Panc1 (cell line): ENCODE measurements at regions not wholly inside any gene's neighbourhood (a gene's known extent, or its start where the extent isn't known, plus 50 kb on each side); places are given as distances from the start of the nearest gene placed in this dataset.
"Not testable (repeated sequence)": the region's sequence is repeated elsewhere in the genome, so short reads cannot be mapped to it uniquely, and the experiment has no call there.

Experiments
- ATAC-seq: fragments of 200-7000 bp; cut with Tn5 transposase; 2 replicates; pipeline ENCODE4 v1.9.1; 2020; ENCODE audit warnings: mild to moderate bottlenecking, moderate library complexity
- BruUV-seq: library from RNA; stranded (reverse); fragments of 400-500 nt; replicated peaks from 2 replicates; lab custom pipeline; 2021; lab: Mats Ljungman, UMichigan
- CTCF ChIA-PET: fragments of 300-600 bp; sonication (Branson Sonifier 250); formaldehyde crosslinking; loops from one replicate; lab custom pipeline; 2022; ENCODE audit warnings: antibody characterized with exemption; lab: Charles Lee
- POLR2A ChIA-PET: fragments of 300-600 bp; sonication (Branson Sonifier 250); formaldehyde crosslinking; loops from one replicate; lab custom pipeline; 2022; ENCODE audit warnings: antibody characterized with exemption; lab: Charles Lee
- DNase-seq: peaks from one replicate; pipeline ENCODE4 v3.0.0-alpha.2; 2010; ENCODE audit warnings: low read depth, low spot score
- H3K27ac ChIP-seq: 2 replicates; pipeline ENCODE4 v1.5.1; 2011; ENCODE audit warnings: mild to moderate bottlenecking, low read length, inconsistent platforms
- H3K27me3 ChIP-seq: fragments of 200-500 bp; sonication (Bioruptor generic); 2 replicates; pipeline ENCODE4 v1.6.0; 2014; ENCODE audit warnings: low read length, inconsistent platforms; ENCODE audit not compliant: control insufficient read depth, insufficient read depth
- H3K36me3 ChIP-seq: fragments of 200-500 bp; sonication (Bioruptor generic); 2 replicates; pipeline ENCODE4 v1.5.1; 2014; ENCODE audit warnings: inconsistent platforms, mild to moderate bottlenecking, low read length, moderate library complexity; ENCODE audit not compliant: control insufficient read depth, insufficient read depth
- H3K4me1 ChIP-seq: 2 replicates; pipeline ENCODE4 v1.5.1; 2011; ENCODE audit warnings: inconsistent platforms, mild to moderate bottlenecking, low read length, moderate library complexity; ENCODE audit not compliant: control insufficient read depth, insufficient read depth
- H3K4me3 ChIP-seq, 2 experiments: 2 replicates each; pipeline ENCODE4 v1.5.1; 2011 to 2012; ENCODE audit warnings: low read depth in 2 of 2, low read length in 2 of 2, mild to moderate bottlenecking in 2 of 2, inconsistent platforms in 1 of 2, moderate library complexity in 1 of 2
- H3K9me3 ChIP-seq: fragments of 200-500 bp; sonication (Bioruptor generic); 2 replicates; pipeline ENCODE4 v1.5.1; 2014; ENCODE audit warnings: low read depth, mild to moderate bottlenecking, inconsistent platforms, low read length, moderate library complexity; ENCODE audit not compliant: control insufficient read depth, insufficient read depth
- CTCF ChIP-seq: fragments of 450-650 bp; IDR thresholded peaks from 2 replicates; pipeline ENCODE4 v1.5.1; 2017; ENCODE audit warnings: mild to moderate bottlenecking
- POLR2AphosphoS5 ChIP-seq: IDR thresholded peaks from 2 replicates; pipeline ENCODE4 v1.6.1; 2012; ENCODE audit warnings: mild to moderate bottlenecking, low read depth, low read length, moderate library complexity
- SIN3A ChIP-seq: IDR thresholded peaks from 2 replicates; pipeline ENCODE4 v1.6.1; 2012; ENCODE audit warnings: low read depth, mild to moderate bottlenecking, low read length, moderate library complexity, borderline replicate concordance; ENCODE audit not compliant: insufficient read depth
- TCF7L2 ChIP-seq: IDR thresholded peaks from 2 replicates; pipeline ENCODE4 v1.6.1; 2011; ENCODE audit warnings: mild to moderate bottlenecking, low read depth, low read length, inconsistent platforms
- in situ Hi-C: cut with HindIII; loops from 2 replicates; pipeline ENCODE4 v1.10.0; 2016; ENCODE audit warnings: low sequenced_read_pairs, low pct_unique_long_range_greater_than_20kb
- intact Hi-C: fragments of 100-400 bp; cut with micrococcal nuclease; formaldehyde crosslinking; loops from one replicate; pipeline ENCODE4 v1.10.0; 2022; ENCODE audit not compliant: unreplicated experiment
- TF ChIP-seq, protein P1 (sequence below), 2 experiments: IDR thresholded peaks; 2 replicates each; pipeline ENCODE4 v1.6.1; 2011 to 2012; ENCODE audit warnings: low read depth in 2 of 2, control low read depth in 1 of 2, low read length in 1 of 2, mild to moderate bottlenecking in 1 of 2, moderate library complexity in 1 of 2; ENCODE audit not compliant: insufficient read depth in 1 of 2

- Histone ChIP-seq H3K9me3 (no peaks in the 10 kb centered on the region), H3K4me1 (no peaks in the 10 kb centered on the region), H3K36me3 (no peaks in the 10 kb centered on the region), H3K4me3 (no peak overlapping the region), H3K27ac (no peak overlapping the region), H3K27me3 (no peaks in the 10 kb centered on the region)
- ATAC-seq, result no peak
- ChIA-PET POLR2A (no interaction called here), CTCF (no interaction called here)
- no peak for DNase-seq
- intact Hi-C loops, result no loop called here
- in situ Hi-C loops, result no loop called here
- TF ChIP-seq, protein P1, sequence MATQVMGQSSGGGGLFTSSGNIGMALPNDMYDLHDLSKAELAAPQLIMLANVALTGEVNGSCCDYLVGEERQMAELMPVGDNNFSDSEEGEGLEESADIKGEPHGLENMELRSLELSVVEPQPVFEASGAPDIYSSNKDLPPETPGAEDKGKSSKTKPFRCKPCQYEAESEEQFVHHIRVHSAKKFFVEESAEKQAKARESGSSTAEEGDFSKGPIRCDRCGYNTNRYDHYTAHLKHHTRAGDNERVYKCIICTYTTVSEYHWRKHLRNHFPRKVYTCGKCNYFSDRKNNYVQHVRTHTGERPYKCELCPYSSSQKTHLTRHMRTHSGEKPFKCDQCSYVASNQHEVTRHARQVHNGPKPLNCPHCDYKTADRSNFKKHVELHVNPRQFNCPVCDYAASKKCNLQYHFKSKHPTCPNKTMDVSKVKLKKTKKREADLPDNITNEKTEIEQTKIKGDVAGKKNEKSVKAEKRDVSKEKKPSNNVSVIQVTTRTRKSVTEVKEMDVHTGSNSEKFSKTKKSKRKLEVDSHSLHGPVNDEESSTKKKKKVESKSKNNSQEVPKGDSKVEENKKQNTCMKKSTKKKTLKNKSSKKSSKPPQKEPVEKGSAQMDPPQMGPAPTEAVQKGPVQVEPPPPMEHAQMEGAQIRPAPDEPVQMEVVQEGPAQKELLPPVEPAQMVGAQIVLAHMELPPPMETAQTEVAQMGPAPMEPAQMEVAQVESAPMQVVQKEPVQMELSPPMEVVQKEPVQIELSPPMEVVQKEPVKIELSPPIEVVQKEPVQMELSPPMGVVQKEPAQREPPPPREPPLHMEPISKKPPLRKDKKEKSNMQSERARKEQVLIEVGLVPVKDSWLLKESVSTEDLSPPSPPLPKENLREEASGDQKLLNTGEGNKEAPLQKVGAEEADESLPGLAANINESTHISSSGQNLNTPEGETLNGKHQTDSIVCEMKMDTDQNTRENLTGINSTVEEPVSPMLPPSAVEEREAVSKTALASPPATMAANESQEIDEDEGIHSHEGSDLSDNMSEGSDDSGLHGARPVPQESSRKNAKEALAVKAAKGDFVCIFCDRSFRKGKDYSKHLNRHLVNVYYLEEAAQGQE (IDR thresholded peaks at IDR 0.05; ENCODE audit: insufficient read depth in 1 of 2, low read depth in 2 of 2, low read length in 1 of 2), result no peak
- peak; percentile 17; the same call in 1 of the 2 replicates for TF ChIP-seq CTCF
- no TSS peak for BruUV-seq
Observed at GRCh38 chr12:78571953-78572352, 292.6 kb upstream of the SYT1 start.

DNA sequence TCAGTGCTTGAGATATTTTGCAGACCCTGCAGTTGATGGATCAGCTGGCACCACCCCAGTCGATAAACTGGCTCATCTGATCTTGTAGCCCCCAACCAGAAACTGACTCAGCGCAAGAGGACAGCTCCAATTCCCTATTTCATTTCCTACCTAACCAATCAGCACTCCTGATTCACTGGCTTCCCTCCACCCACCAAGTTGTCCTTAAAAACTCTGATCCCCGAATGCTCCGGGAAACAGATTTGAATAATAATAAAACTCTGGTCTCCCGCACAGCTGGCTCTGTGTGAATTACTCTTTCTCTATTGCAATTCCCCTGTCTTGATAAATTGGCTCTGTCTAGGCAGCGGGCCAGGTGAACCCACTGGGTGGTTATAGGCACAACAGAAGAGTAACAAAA is 289.4 kb upstream of the SYT1 start:
- CTCF ChIA-PET, H3K36me3 ChIP-seq, H3K4me3 ChIP-seq, ATAC-seq, in situ Hi-C loops, POLR2A ChIA-PET, DNase-seq, BruUV-seq, H3K27me3 ChIP-seq, H3K4me1 ChIP-seq, intact Hi-C loops, H3K9me3 ChIP-seq, H3K27ac ChIP-seq: not testable (repeated sequence)

GRCh38 chr12:78579846-78580245 is 284.7 kb upstream of the SYT1 start:
- BruUV-seq, result no TSS peak
- no peak overlapping the region for H3K27ac ChIP-seq
- intact Hi-C loops, result loop anchor here (10.0 kb wide), 1 partner anchor 395 kb away; no protein-coding TSS in a partner anchor
- ChIA-PET CTCF (no interaction called here), POLR2A (no interaction called here)
- H3K4me1 ChIP-seq, result no peaks in the 10 kb centered on the region
- DNase-seq (no peak), ATAC-seq (no peak)
- TF ChIP-seq POLR2AphosphoS5 (no peak), CTCF (no peak), SIN3A (no peak), TCF7L2 (no peak)
- TF ChIP-seq, protein P1 (IDR thresholded peaks at IDR 0.05; ENCODE audit: insufficient read depth in 1 of 2, low read depth in 2 of 2, low read length in 1 of 2), result no peak
- no peaks in the 10 kb centered on the region for H3K27me3 ChIP-seq
- in situ Hi-C loops, result no loop called here
- no peak overlapping the region for H3K4me3 ChIP-seq
- H3K36me3 ChIP-seq, result no peaks in the 10 kb centered on the region
- H3K9me3 ChIP-seq, result peaks cover 6% of the 10 kb centered on the region; the same call in 1 of the 2 replicates
